ENCODE measurements at regions not wholly inside any gene's neighbourhood (a gene's known extent, or its start where the extent isn't known, plus 50 kb on each side); places are given as distances from the start of the nearest gene placed in this dataset.
"Not testable (repeated sequence)": the region's sequence is repeated elsewhere in the genome, so short reads cannot be mapped to it uniquely, and the experiment has no call there.

GRCh38 chr6:118719351-118720124 is 68.1 kb upstream of the CEP85L start:
- no peak for DNase-seq (ENCODE audit: low read depth)

- DNase-seq (ENCODE audit: low read depth): no peak
Observed at GRCh38 chr6:118718903-118719302, 67.5 kb upstream of the CEP85L start.

- DNase-seq (ENCODE audit: low read depth): no peak
Observed at GRCh38 chr6:118718297-118718696, 66.9 kb upstream of the CEP85L start.

GRCh38 chr6:118717106-118717505 is 65.7 kb upstream of the CEP85L start:
- no peak for DNase-seq (ENCODE audit: low read depth)

GRCh38 chr6:118715907-118716306 is 64.5 kb upstream of the CEP85L start:
- not testable (repeated sequence) for DNase-seq (ENCODE audit: low read depth)

- no peak for DNase-seq (ENCODE audit: low read depth)
Observed at GRCh38 chr6:118715376-118715775, 64.0 kb upstream of the CEP85L start.

- no peak for DNase-seq (ENCODE audit: low read depth)
Observed at GRCh38 chr6:118714756-118715155, 63.4 kb upstream of the CEP85L start.

GRCh38 chr6:118712969-118713368 is 61.6 kb upstream of the CEP85L start:
- no peak for DNase-seq (ENCODE audit: low read depth)

GRCh38 chr6:118710616-118711015 is 59.2 kb upstream of the CEP85L start:
- no peak for DNase-seq (ENCODE audit: low read depth)

- DNase-seq (ENCODE audit: low read depth): peak; percentile 56
Observed at GRCh38 chr6:118709859-118710350, 58.5 kb upstream of the CEP85L start.

- DNase-seq (ENCODE audit: low read depth): no peak
Observed at GRCh38 chr6:118708744-118709143, 57.4 kb upstream of the CEP85L start.

GRCh38 chr6:118708055-118708454 is 56.7 kb upstream of the CEP85L start:
- DNase-seq (ENCODE audit: low read depth): no peak

GRCh38 chr6:118706702-118707101 is 55.3 kb upstream of the CEP85L start:
- DNase-seq (ENCODE audit: low read depth): no peak

- DNase-seq (ENCODE audit: low read depth): no peak
Observed at GRCh38 chr6:118705544-118706491, 54.4 kb upstream of the CEP85L start.

- no peak for DNase-seq (ENCODE audit: low read depth)
Observed at GRCh38 chr6:118704915-118705314, 53.5 kb upstream of the CEP85L start.

- not testable (repeated sequence) for DNase-seq (ENCODE audit: low read depth)
Observed at GRCh38 chr6:118701260-118701659, 49.9 kb upstream of the CEP85L start.
